Heart left ventricle (tissue), 13 donors: ENCODE measurements at regions not wholly inside any gene's neighbourhood (a gene's known extent, or its start where the extent isn't known, plus 50 kb on each side); places are given as distances from the start of the nearest gene placed in this dataset.

Experiments used
- POLR2A ChIP-seq, 2 donors: fragments of 450-650 bp; IDR thresholded peaks; one replicate each; pipeline ENCODE4 v1.6.1; 2017; ENCODE audit warnings: antibody characterized with exemption in 2 of 2, mild to moderate bottlenecking in 2 of 2, moderate library complexity in 2 of 2
- TF ChIP-seq, protein P1 (sequence below), 12 donors: fragments of 200-600 bp; sonication (generic) in 4 of 12; IDR thresholded peaks; one replicate each; pipeline versions ENCODE4 v1.5.0 to v1.8.0; 2018 to 2022; ENCODE audit warnings: antibody characterized with exemption in 12 of 12, mild to moderate bottlenecking in 5 of 12
- donor health status: ischemic (EF 13 %, LVEDD 7.1; RV severe dilation, severe dysfunction).
- donor health status: DM: no; HTN: yes; CAD: no.
- donor health status: DM: no; HTN: no; CAD: no.
- donor health status: ischemic (EF 25% LVEDD 6.9; RV normal size, moderate dysfunction).
- donor health status: ischemic (EF 25% LVEDD 5.7; RV mildly dilated, moderate dysfunction).
- donor health status: ischemic (EF 35%, LVEDD 5.7; RV mildly dilated, moderate dysfunction).
- donor health status: nonischemic (EF 11% LVEDD 7.7; RV severe dilation, severe dysfunction).
- donor health status: DM: yes; HTN: yes; CAD: no.
- donor health status: PGD.
- donor health status: ischemic (EF 29% LVEDD 5.4; RV normal size, mild dysfunction).
- donor health status: nonischemic (EF 23%, LVEDD 6.1; RV moderate dilation, normal function).

DNA sequence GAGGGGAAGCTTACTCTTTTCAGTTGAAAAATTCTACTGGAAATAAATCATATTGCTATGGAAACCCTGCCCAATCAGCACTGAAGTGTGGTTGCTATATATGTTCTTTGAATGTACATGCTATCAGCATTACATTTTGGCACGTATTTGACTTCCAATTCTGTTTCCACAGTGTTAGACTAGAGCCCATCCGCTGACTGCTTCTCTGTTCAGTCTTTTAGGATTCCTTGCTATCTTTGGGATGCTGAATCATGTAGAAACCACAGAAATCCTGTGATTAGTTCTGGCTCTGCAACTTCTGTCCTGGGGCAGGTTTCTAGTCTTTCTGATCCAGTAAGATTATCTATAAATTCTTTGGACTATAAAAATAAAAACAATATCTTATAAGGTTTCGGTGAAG is 128.2 kb upstream of the SLC7A14 start:
- TF ChIP-seq POLR2A (IDR thresholded peaks at IDR 0.05) = no peak
- TF ChIP-seq, protein P1, sequence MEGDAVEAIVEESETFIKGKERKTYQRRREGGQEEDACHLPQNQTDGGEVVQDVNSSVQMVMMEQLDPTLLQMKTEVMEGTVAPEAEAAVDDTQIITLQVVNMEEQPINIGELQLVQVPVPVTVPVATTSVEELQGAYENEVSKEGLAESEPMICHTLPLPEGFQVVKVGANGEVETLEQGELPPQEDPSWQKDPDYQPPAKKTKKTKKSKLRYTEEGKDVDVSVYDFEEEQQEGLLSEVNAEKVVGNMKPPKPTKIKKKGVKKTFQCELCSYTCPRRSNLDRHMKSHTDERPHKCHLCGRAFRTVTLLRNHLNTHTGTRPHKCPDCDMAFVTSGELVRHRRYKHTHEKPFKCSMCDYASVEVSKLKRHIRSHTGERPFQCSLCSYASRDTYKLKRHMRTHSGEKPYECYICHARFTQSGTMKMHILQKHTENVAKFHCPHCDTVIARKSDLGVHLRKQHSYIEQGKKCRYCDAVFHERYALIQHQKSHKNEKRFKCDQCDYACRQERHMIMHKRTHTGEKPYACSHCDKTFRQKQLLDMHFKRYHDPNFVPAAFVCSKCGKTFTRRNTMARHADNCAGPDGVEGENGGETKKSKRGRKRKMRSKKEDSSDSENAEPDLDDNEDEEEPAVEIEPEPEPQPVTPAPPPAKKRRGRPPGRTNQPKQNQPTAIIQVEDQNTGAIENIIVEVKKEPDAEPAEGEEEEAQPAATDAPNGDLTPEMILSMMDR (IDR thresholded peaks at IDR 0.05) = no peak
